DOHH2 (cell line): ENCODE measurements at regions not wholly inside any gene's neighbourhood (a gene's known extent, or its start where the extent isn't known, plus 50 kb on each side); places are given as distances from the start of the nearest gene placed in this dataset.

Experiments used
- EZH2phosphoT487 ChIP-seq: fragments of 200-600 bp; sonication (generic); IDR thresholded peaks from 2 replicates; pipeline ENCODE4 v1.6.1; 2017; ENCODE audit warnings: borderline replicate concordance, mild to moderate bottlenecking, antibody characterized with exemption, low read length, moderate library complexity, mixed read lengths
- TF ChIP-seq, protein P1 (sequence below): fragments of 200-600 bp; sonication (generic); IDR thresholded peaks from one replicate; pipeline ENCODE4 v1.5.1; 2014; ENCODE audit warnings: antibody characterized with exemption, mild to moderate bottlenecking, low read depth, low read length; ENCODE audit not compliant: poor library complexity, severe bottlenecking

- TF ChIP-seq, protein P1, sequence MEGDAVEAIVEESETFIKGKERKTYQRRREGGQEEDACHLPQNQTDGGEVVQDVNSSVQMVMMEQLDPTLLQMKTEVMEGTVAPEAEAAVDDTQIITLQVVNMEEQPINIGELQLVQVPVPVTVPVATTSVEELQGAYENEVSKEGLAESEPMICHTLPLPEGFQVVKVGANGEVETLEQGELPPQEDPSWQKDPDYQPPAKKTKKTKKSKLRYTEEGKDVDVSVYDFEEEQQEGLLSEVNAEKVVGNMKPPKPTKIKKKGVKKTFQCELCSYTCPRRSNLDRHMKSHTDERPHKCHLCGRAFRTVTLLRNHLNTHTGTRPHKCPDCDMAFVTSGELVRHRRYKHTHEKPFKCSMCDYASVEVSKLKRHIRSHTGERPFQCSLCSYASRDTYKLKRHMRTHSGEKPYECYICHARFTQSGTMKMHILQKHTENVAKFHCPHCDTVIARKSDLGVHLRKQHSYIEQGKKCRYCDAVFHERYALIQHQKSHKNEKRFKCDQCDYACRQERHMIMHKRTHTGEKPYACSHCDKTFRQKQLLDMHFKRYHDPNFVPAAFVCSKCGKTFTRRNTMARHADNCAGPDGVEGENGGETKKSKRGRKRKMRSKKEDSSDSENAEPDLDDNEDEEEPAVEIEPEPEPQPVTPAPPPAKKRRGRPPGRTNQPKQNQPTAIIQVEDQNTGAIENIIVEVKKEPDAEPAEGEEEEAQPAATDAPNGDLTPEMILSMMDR: no peak
- no peak for TF ChIP-seq EZH2phosphoT487
Measured at GRCh38 chr2:145812165-145812554, 1292.2 kb upstream of the ZEB2 start.
